Esophagus squamous epithelium (tissue), 5 donors: ENCODE measurements at regions not wholly inside any gene's neighbourhood (a gene's known extent, or its start where the extent isn't known, plus 50 kb on each side); places are given as distances from the start of the nearest gene placed in this dataset.

Source experiments
- DNase-seq: peaks from one replicate; lab custom pipeline; 2025; lab: John Stamatoyannopoulos, UW
- H3K27ac ChIP-seq, 4 donors: fragments of 200-600 bp; sonication (generic); one replicate each; pipeline ENCODE4 v1.5.1; 2016 to 2019; ENCODE audit warnings: mild to moderate bottlenecking in 1 of 4
- H3K27me3 ChIP-seq, 4 donors: fragments of 200-600 bp; sonication (generic); 1 replicate in 3 of 4; 2 replicates in 1 of 4; pipeline versions ENCODE4 v1.5.1 to v1.6.0; 2017 to 2021; ENCODE audit warnings: antibody characterized with exemption in 1 of 4
- H3K36me3 ChIP-seq, 3 donors: fragments of 200-600 bp; sonication (generic); one replicate each; pipeline ENCODE4 v1.5.1; 2016 to 2019
- H3K4me1 ChIP-seq, 3 donors: fragments of 200-600 bp; sonication (generic); one replicate each; pipeline ENCODE4 v1.5.1; 2017 to 2019
- H3K4me3 ChIP-seq, 4 donors: fragments of 200-600 bp; sonication (generic); 1 replicate in 3 of 4; 2 replicates in 1 of 4; pipeline ENCODE4 v1.5.1; 2016 to 2019; ENCODE audit warnings: mild to moderate bottlenecking in 2 of 4, moderate library complexity in 1 of 4
- H3K9me3 ChIP-seq, 3 donors: fragments of 200-600 bp; sonication (generic); one replicate each; pipeline ENCODE4 v1.5.1; 2016 to 2019
- POLR2A ChIP-seq, 4 donors: fragments of 450-650 bp; IDR thresholded peaks; one replicate each; pipeline ENCODE4 v1.6.1; 2017; ENCODE audit warnings: antibody characterized with exemption in 4 of 4, mild to moderate bottlenecking in 4 of 4, moderate library complexity in 3 of 4
- WGBS, 2 donors: methylation state at CpG; one replicate each; pipeline ENCODE4 v1.1.5; 2018; 5-methylcytosine and 5-hydroxymethylcytosine counted together
- intact Hi-C: fragments of 100-400 bp; cut with DNase I; formaldehyde crosslinking; loops from one replicate; pipeline ENCODE4 v1.15.0; 2022
- TF ChIP-seq, protein P1 (sequence below), 6 experiments: fragments of 450-650 bp in 4 of 6; fragments of 200-600 bp in 2 of 6; sonication (generic) in 2 of 6; IDR thresholded peaks; one replicate each; pipeline ENCODE4 v1.5.1; 2016 to 2019; ENCODE audit warnings: antibody characterized with exemption in 6 of 6, mild to moderate bottlenecking in 4 of 6, moderate library complexity in 4 of 6
- donor health status: DM: yes; HTN: yes; CAD: no.

DNA sequence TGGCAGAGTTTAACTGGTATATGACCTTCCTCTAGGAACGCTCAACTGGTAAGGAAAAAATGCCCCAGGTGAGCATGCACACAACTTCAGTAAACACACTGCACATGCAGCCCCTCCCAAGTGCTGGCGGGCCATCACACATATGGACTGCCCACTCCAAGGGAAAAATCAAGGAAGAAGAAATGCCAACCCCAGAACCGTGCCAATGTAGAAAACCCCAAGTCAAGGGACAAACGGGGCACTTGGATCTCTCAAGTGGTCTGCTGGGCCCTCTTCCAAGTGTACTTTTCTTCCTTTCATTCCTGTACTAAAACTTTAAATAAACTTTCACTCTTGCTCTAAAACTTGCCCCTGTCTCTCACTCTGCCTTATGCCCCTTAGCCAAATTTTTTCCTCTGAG lies 76.4 kb upstream of the ACVR1 start:
- 64 to 69% methylated on average over 4 of the region's 4 CpGs for WGBS, 2 donors
- Histone ChIP-seq H3K4me1 (no peaks in the 10 kb centered on the region), H3K9me3 (peaks cover 0 to 14% (median 0%) of the 10 kb centered on the region in 3 donors), H3K27ac (no peak overlapping the region), H3K36me3 (no peaks in the 10 kb centered on the region), H3K27me3 (no peaks in the 10 kb centered on the region), H3K4me3 (no peak overlapping the region)
- no peak for DNase-seq
- TF ChIP-seq, protein P1, sequence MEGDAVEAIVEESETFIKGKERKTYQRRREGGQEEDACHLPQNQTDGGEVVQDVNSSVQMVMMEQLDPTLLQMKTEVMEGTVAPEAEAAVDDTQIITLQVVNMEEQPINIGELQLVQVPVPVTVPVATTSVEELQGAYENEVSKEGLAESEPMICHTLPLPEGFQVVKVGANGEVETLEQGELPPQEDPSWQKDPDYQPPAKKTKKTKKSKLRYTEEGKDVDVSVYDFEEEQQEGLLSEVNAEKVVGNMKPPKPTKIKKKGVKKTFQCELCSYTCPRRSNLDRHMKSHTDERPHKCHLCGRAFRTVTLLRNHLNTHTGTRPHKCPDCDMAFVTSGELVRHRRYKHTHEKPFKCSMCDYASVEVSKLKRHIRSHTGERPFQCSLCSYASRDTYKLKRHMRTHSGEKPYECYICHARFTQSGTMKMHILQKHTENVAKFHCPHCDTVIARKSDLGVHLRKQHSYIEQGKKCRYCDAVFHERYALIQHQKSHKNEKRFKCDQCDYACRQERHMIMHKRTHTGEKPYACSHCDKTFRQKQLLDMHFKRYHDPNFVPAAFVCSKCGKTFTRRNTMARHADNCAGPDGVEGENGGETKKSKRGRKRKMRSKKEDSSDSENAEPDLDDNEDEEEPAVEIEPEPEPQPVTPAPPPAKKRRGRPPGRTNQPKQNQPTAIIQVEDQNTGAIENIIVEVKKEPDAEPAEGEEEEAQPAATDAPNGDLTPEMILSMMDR (IDR thresholded peaks at IDR 0.05): no peak
- no peak for TF ChIP-seq POLR2A (IDR thresholded peaks at IDR 0.05)
- intact Hi-C loops: no loop called here

- H3K36me3 ChIP-seq: no peaks in the 10 kb centered on the region
- intact Hi-C loops: no loop called here
- H3K4me3 ChIP-seq: no peak overlapping the region
- TF ChIP-seq, protein P1 (IDR thresholded peaks at IDR 0.05): no peak
- no peak for TF ChIP-seq POLR2A (IDR thresholded peaks at IDR 0.05)
- no peaks in the 10 kb centered on the region for H3K27me3 ChIP-seq
- no peak overlapping the region for H3K27ac ChIP-seq
- no peak for DNase-seq
- H3K4me1 ChIP-seq: no peaks in the 10 kb centered on the region
- H3K9me3 ChIP-seq: no peaks in the 10 kb centered on the region
Measured at GRCh38 chr2:157948856-157949255, 72.7 kb upstream of the ACVR1 start.

GRCh38 chr2:157946919-157947557 lies 70.9 kb upstream of the ACVR1 start:
- H3K4me1 ChIP-seq: no peaks in the 10 kb centered on the region
- no peak for DNase-seq
- no peak overlapping the region for H3K27ac ChIP-seq
- H3K4me3 ChIP-seq: no peak overlapping the region
- H3K27me3 ChIP-seq: no peaks in the 10 kb centered on the region
- H3K36me3 ChIP-seq: no peaks in the 10 kb centered on the region
- 42 to 61% methylated on average over 1 of the region's 1 CpG for WGBS, 2 donors
- no peaks in the 10 kb centered on the region for H3K9me3 ChIP-seq
- TF ChIP-seq, protein P1 (IDR thresholded peaks at IDR 0.05): no peak
- TF ChIP-seq POLR2A (IDR thresholded peaks at IDR 0.05): no peak
- intact Hi-C loops: no loop called here

DNA sequence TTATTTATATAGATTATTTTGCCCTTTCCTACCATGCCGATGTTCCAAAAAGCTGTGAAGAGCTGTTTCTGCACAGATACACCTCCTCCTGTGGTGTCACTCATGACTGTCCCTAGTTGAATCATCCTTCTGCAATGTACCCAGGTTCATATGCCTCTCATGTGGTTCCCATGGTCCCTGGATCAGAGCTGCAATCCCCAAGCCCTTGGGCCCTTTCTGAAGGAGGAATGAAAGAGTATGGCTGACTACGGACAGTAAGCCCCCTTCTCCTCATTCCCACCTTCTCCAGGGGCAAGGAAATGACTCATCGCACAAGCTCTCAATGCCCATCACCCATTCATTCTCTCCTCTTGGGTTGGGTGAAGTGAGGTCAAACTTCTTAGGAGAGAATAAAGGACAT lies 63.9 kb upstream of the ACVR1 start:
- no peak for DNase-seq
- H3K36me3 ChIP-seq: no peaks in the 10 kb centered on the region
- TF ChIP-seq, protein P1 (IDR thresholded peaks at IDR 0.05): no peak
- no peak for TF ChIP-seq POLR2A (IDR thresholded peaks at IDR 0.05)
- no peaks in the 10 kb centered on the region for H3K27me3 ChIP-seq
- no peak overlapping the region for H3K4me3 ChIP-seq
- H3K4me1 ChIP-seq: no peaks in the 10 kb centered on the region
- intact Hi-C loops: no loop called here
- H3K9me3 ChIP-seq: no peaks in the 10 kb centered on the region
- no peak overlapping the region for H3K27ac ChIP-seq
- WGBS, 2 donors: 86 to 94% methylated on average over 3 of the region's 3 CpGs

DNA sequence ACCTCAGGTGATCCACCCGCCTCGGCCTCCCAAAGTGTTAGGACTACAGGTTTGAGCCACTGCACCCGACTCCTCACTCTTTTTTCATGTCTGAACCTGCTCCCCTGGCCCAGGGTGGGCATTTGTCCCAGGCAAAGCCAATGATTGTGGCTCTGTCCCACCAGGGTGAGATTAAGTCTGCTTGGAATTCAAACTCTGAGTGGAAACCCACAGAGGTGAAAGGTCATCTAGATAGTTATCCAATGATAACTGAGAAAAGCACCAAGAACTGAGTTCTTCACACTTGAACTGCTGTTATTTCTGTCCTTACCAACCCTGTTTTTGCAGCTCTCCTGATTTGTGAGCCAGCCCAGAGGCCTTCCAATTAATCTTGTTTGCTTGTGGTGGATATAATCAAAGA lies 62.4 kb upstream of the ACVR1 start:
- H3K27me3 ChIP-seq: peaks cover 0 to under 1% (median 0%) of the 10 kb centered on the region in 4 donors
- H3K4me3 ChIP-seq: no peak overlapping the region
- no peak overlapping the region for H3K27ac ChIP-seq
- no peaks in the 10 kb centered on the region for H3K4me1 ChIP-seq
- no peak for TF ChIP-seq POLR2A (IDR thresholded peaks at IDR 0.05)
- TF ChIP-seq, protein P1 (IDR thresholded peaks at IDR 0.05): no peak
- intact Hi-C loops: no loop called here
- no peaks in the 10 kb centered on the region for H3K9me3 ChIP-seq
- 60 to 77% methylated on average over 2 to 3 of the region's 3 CpGs for WGBS, 2 donors
- DNase-seq: no peak
- no peaks in the 10 kb centered on the region for H3K36me3 ChIP-seq
